Parathyroid adenoma (tissue), 2 donors: ENCODE measurements at regions not wholly inside any gene's neighbourhood (a gene's known extent, or its start where the extent isn't known, plus 50 kb on each side); places are given as distances from the start of the nearest gene placed in this dataset.

Experiments used
- H2AFZ ChIP-seq: fragments of 300-600 bp; sonication (generic); one replicate; pipeline ENCODE4 v1.7.0; 2017; ENCODE audit warnings: antibody characterized with exemption, mild to moderate bottlenecking
- H3K27ac ChIP-seq: fragments of 300-600 bp; sonication (generic); one replicate; pipeline ENCODE4 v1.7.0; 2017
- H3K27me3 ChIP-seq: fragments of 300-600 bp; sonication (generic); one replicate; pipeline ENCODE4 v1.7.0; 2017; ENCODE audit warnings: low read length; ENCODE audit not compliant: control insufficient read depth, insufficient read depth
- H3K36me3 ChIP-seq: fragments of 300-600 bp; sonication (generic); one replicate; pipeline ENCODE4 v1.7.0; 2017; ENCODE audit warnings: low read length; ENCODE audit not compliant: control insufficient read depth, insufficient read depth
- H3K4me1 ChIP-seq: fragments of 300-600 bp; sonication (generic); one replicate; pipeline ENCODE4 v1.7.0; 2017; ENCODE audit warnings: control low read depth
- H3K4me2 ChIP-seq: fragments of 300-600 bp; sonication (generic); one replicate; pipeline ENCODE4 v1.7.0; 2017; ENCODE audit warnings: low read length
- H3K4me3 ChIP-seq: fragments of 300-600 bp; sonication (generic); one replicate; pipeline ENCODE4 v1.7.0; 2017; ENCODE audit warnings: low read depth, low read length
- H3K79me2 ChIP-seq: fragments of 300-600 bp; sonication (generic); one replicate; pipeline ENCODE4 v1.7.0; 2017; ENCODE audit warnings: control low read depth
- H3K9ac ChIP-seq: fragments of 300-600 bp; sonication (generic); one replicate; pipeline ENCODE4 v1.7.0; 2017; ENCODE audit warnings: mild to moderate bottlenecking
- H3K9me3 ChIP-seq: fragments of 300-600 bp; sonication (generic); one replicate; pipeline ENCODE4 v1.7.0; 2017; ENCODE audit warnings: low read length; ENCODE audit not compliant: control insufficient read depth
- TF ChIP-seq, protein P1 (sequence below): fragments of 300-600 bp; sonication (generic); IDR thresholded peaks from one replicate; pipeline ENCODE4 v1.7.0; 2017; ENCODE audit warnings: antibody characterized with exemption, mild to moderate bottlenecking
- donor health status: primary hyperparathyroidism.

DNA sequence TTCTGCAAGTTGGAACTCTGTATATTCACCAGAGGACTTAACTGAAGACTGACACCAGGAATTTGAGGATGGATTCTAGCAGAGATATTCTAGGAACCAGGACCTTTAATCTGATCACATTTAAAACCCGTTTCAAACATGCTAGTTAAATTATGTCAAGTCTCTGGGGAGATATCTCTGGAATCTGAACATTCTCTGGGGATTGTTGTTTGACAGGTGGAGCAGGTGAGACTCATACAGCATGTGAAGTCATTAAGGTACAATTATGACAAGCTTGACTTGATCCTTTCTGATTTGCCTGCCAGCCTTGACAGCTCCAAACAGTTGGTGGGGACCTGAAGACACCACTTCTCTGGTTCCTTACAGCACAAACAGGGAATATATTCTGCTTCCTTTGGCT lies 100.3 kb downstream of the FAT3 start:
- TF ChIP-seq, protein P1, sequence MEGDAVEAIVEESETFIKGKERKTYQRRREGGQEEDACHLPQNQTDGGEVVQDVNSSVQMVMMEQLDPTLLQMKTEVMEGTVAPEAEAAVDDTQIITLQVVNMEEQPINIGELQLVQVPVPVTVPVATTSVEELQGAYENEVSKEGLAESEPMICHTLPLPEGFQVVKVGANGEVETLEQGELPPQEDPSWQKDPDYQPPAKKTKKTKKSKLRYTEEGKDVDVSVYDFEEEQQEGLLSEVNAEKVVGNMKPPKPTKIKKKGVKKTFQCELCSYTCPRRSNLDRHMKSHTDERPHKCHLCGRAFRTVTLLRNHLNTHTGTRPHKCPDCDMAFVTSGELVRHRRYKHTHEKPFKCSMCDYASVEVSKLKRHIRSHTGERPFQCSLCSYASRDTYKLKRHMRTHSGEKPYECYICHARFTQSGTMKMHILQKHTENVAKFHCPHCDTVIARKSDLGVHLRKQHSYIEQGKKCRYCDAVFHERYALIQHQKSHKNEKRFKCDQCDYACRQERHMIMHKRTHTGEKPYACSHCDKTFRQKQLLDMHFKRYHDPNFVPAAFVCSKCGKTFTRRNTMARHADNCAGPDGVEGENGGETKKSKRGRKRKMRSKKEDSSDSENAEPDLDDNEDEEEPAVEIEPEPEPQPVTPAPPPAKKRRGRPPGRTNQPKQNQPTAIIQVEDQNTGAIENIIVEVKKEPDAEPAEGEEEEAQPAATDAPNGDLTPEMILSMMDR = no peak
- no peak overlapping the region for H3K4me2 ChIP-seq
- H3K27me3 ChIP-seq = no peaks in the 10 kb centered on the region
- H3K4me3 ChIP-seq = no peak overlapping the region
- no peaks in the 10 kb centered on the region for H3K36me3 ChIP-seq
- H3K9me3 ChIP-seq = no peaks in the 10 kb centered on the region
- no peak overlapping the region for H3K9ac ChIP-seq
- H3K27ac ChIP-seq = no peak overlapping the region
- H2AFZ ChIP-seq = no peak overlapping the region
- no peaks in the 10 kb centered on the region for H3K4me1 ChIP-seq
- no peaks in the 10 kb centered on the region for H3K79me2 ChIP-seq

DNA sequence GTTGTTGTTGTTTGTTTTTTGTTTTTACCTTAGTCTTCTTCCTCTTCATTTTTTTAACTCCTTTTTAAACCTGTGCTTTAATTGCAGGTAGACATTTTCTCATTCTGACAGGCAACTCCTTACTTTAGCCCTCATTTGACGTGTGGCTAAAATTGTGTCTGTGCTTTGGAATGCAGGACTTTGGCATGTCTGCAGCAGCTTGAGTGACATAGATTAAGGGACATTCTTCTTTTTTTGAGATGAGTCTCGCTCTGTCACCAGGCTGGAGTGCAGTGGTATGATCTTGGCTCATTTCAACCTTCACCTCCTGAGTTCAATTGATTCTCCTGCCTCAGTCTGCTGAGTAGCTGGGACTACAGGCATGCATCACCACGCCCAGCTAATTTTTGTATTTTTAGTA lies 100.8 kb downstream of the FAT3 start:
- Histone ChIP-seq H3K27ac (no peak overlapping the region), H3K9me3 (no peaks in the 10 kb centered on the region), H2AFZ (no peak overlapping the region), H3K4me3 (no peak overlapping the region), H3K4me1 (no peaks in the 10 kb centered on the region), H3K9ac (no peak overlapping the region), H3K79me2 (no peaks in the 10 kb centered on the region), H3K36me3 (no peaks in the 10 kb centered on the region), H3K27me3 (no peaks in the 10 kb centered on the region), H3K4me2 (no peak overlapping the region)
- TF ChIP-seq, protein P1 = no peak

DNA sequence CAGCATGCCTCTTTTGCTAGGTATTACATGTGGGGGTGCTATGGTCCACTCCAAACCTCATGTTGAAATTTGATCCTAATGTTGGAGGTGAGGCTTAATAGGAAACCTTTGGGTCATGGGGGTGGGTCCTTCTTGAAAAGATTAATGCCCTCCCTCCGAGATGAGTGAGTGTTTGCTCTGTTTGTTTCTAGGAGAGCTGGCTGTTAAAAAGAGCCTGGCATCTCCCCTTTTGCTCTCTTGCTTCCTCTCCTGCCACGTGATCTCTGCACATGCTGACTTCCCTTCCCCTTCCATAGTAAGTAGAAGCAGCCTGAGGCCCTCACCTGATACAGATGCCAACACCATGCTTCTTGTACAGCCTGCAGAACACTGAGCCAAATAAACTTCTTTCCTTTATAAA lies 104.5 kb downstream of the FAT3 start:
- no peak overlapping the region for H3K4me3 ChIP-seq
- no peaks in the 10 kb centered on the region for H3K9me3 ChIP-seq
- H3K79me2 ChIP-seq = no peaks in the 10 kb centered on the region
- no peak overlapping the region for H3K4me2 ChIP-seq
- H3K4me1 ChIP-seq = no peaks in the 10 kb centered on the region
- no peak overlapping the region for H3K27ac ChIP-seq
- no peak overlapping the region for H2AFZ ChIP-seq
- TF ChIP-seq, protein P1 = no peak
- H3K27me3 ChIP-seq = no peaks in the 10 kb centered on the region
- no peaks in the 10 kb centered on the region for H3K36me3 ChIP-seq
- no peak overlapping the region for H3K9ac ChIP-seq

DNA sequence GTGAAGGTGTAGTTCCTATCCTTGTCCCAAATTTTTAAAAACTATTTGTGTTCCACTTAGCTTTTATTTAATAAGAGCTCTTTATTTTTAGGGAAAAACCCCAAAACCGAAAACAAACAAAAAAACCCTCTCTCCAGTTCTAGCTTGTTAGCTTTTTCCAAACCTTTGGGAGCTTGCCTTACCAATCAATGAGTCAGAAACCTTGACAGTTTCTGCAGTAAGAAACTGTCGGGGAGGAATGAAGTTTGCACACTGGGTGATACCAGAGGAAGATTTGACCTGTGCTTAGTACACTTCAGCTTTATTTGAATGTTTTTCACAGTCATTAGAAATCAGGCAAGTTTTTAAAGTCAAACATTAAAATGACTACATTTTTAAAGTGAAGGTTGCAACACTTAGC lies 105.0 kb downstream of the FAT3 start:
- Histone ChIP-seq H3K4me1 (no peaks in the 10 kb centered on the region), H3K4me3 (no peak overlapping the region), H3K36me3 (no peaks in the 10 kb centered on the region), H3K4me2 (no peak overlapping the region), H3K9me3 (no peaks in the 10 kb centered on the region), H3K79me2 (no peaks in the 10 kb centered on the region), H3K27me3 (no peaks in the 10 kb centered on the region), H2AFZ (no peak overlapping the region), H3K9ac (no peak overlapping the region), H3K27ac (no peak overlapping the region)
- TF ChIP-seq, protein P1 = no peak

DNA sequence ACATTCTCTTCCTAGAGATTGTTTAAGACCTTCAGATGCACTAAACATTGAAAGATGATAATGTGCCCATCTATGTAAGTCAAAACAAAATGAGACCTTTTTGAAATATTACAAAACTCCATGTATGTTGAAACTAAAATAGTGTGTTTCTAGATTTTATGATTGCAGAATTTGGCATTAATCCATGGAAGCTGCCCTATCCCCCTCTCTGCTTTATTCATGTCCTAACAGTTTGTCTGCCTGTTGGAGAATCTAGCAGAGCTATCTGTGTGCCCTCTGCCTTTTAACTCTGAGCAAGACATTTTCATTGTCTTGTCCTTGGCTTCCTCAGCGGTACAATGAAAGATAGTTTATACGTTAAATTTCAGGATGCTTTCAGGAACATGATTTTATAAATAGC lies 105.5 kb downstream of the FAT3 start:
- no peak overlapping the region for H2AFZ ChIP-seq
- no peak overlapping the region for H3K27ac ChIP-seq
- H3K79me2 ChIP-seq = no peaks in the 10 kb centered on the region
- no peaks in the 10 kb centered on the region for H3K36me3 ChIP-seq
- TF ChIP-seq, protein P1 = no peak
- H3K9me3 ChIP-seq = no peaks in the 10 kb centered on the region
- no peak overlapping the region for H3K9ac ChIP-seq
- H3K4me2 ChIP-seq = no peak overlapping the region
- H3K4me1 ChIP-seq = no peaks in the 10 kb centered on the region
- H3K27me3 ChIP-seq = no peaks in the 10 kb centered on the region
- H3K4me3 ChIP-seq = no peak overlapping the region
